ENCODE measurements at regions not wholly inside any gene's neighbourhood (a gene's known extent, or its start where the extent isn't known, plus 50 kb on each side); places are given as distances from the start of the nearest gene placed in this dataset.

GRCh38 chr13:109968876-109969577 lies 182.6 kb upstream of the IRS2 start:
- TF ChIP-seq CTCF (IDR thresholded peaks at IDR 0.05): no peak
- no peak for TF ChIP-seq POLR2A (IDR thresholded peaks at IDR 0.05)
